CD14-positive monocyte (primary cell): ENCODE measurements at regions not wholly inside any gene's neighbourhood (a gene's known extent, or its start where the extent isn't known, plus 50 kb on each side); places are given as distances from the start of the nearest gene placed in this dataset.

Source experiments
- DNase-seq, 3 donors: peaks; one replicate each; pipeline ENCODE4 v3.0.0-alpha.2; 2011 to 2022
- H2AFZ ChIP-seq: 2 replicates; pipeline ENCODE4 v1.6.0; 2012; ENCODE audit warnings: mild to moderate bottlenecking, low read depth, low read length, inconsistent platforms; ENCODE audit not compliant: insufficient read depth, poor library complexity, severe bottlenecking
- H3K27ac ChIP-seq, 2 donors: 1 replicate in 1 of 2; 2 replicates in 1 of 2; pipeline ENCODE4 v1.5.1; 2012 to 2013; ENCODE audit warnings: low read length in 2 of 2, control low read depth in 1 of 2, inconsistent platforms in 1 of 2, low read depth in 1 of 2, mild to moderate bottlenecking in 1 of 2
- H3K27me3 ChIP-seq, 2 donors: one replicate each; pipeline versions ENCODE4 v1.6.0 to v1.6.1; 2011 to 2013; ENCODE audit warnings: low read length in 2 of 2; ENCODE audit not compliant: control insufficient read depth in 2 of 2, insufficient read depth in 2 of 2
- H3K36me3 ChIP-seq, 2 donors: replicated peaks in 1 of 2; 1 replicate in 1 of 2; 2 replicates in 1 of 2; pipeline versions ENCODE4 v1.5.1 to v1.6.1; 2012 to 2013; ENCODE audit warnings: low read length in 2 of 2, control low read depth in 1 of 2, inconsistent platforms in 1 of 2, mild to moderate bottlenecking in 1 of 2; ENCODE audit not compliant: insufficient read depth in 2 of 2, control insufficient read depth in 1 of 2
- H3K4me1 ChIP-seq, 2 donors: 1 replicate in 1 of 2; 2 replicates in 1 of 2; pipeline versions ENCODE4 v1.5.1 to v1.6.1; 2012 to 2013; ENCODE audit warnings: low read length in 2 of 2, control low read depth in 1 of 2, inconsistent platforms in 1 of 2, mild to moderate bottlenecking in 1 of 2, moderate library complexity in 1 of 2; ENCODE audit not compliant: insufficient read depth in 2 of 2, control insufficient read depth in 1 of 2
- H3K4me2 ChIP-seq: replicated peaks from 2 replicates; pipeline ENCODE3; 2012; ENCODE audit warnings: low read length, moderate library complexity, mild to moderate bottlenecking; ENCODE audit not compliant: poor library complexity, severe bottlenecking; ENCODE audit errors: extremely low read depth
- H3K4me3 ChIP-seq, 3 experiments: fragments of 200-600 bp in 1 of 3; sonication (generic) in 1 of 3; replicated peaks in 1 of 3; 1 replicate in 2 of 3; 2 replicates in 1 of 3; pipeline ENCODE4 v1.5.1; 2011 to 2013; ENCODE audit warnings: low read length in 3 of 3, mild to moderate bottlenecking in 3 of 3, control low read depth in 2 of 3, low read depth in 2 of 3, inconsistent platforms in 1 of 3, moderate library complexity in 1 of 3
- H3K79me2 ChIP-seq: 2 replicates; pipeline ENCODE4 v1.6.0; 2012; ENCODE audit warnings: mild to moderate bottlenecking, control low read depth, inconsistent platforms, low read length, moderate library complexity; ENCODE audit not compliant: insufficient read depth
- H3K9ac ChIP-seq: 2 replicates; pipeline ENCODE4 v1.6.0; 2017; ENCODE audit warnings: low read length, mild to moderate bottlenecking; ENCODE audit not compliant: insufficient read depth, poor library complexity, severe bottlenecking
- H3K9me3 ChIP-seq, 2 donors: replicated peaks in 1 of 2; 1 replicate in 1 of 2; 2 replicates in 1 of 2; pipeline versions ENCODE4 v1.5.1 to v1.6.1; 2012 to 2013; ENCODE audit warnings: low read length in 2 of 2, control low read depth in 1 of 2; ENCODE audit not compliant: control insufficient read depth in 1 of 2, insufficient read depth in 1 of 2
- H4K20me1 ChIP-seq: 2 replicates; pipeline ENCODE4 v1.6.0; 2012; ENCODE audit warnings: mild to moderate bottlenecking, low read length, control low read depth, moderate library complexity; ENCODE audit not compliant: insufficient read depth
- H3K27ac Mint-ChIP-seq, 7 donors: one replicate each; pipeline ENCODE4 v1.8.0; 2020; ENCODE audit warnings: mild to moderate bottlenecking in 7 of 7, mixed read lengths in 7 of 7, moderate library complexity in 6 of 7, inconsistent platforms in 2 of 7
- H3K27me3 Mint-ChIP-seq, 3 donors: one replicate each; pipeline ENCODE4 v1.8.0; 2021 to 2022; ENCODE audit warnings: low read depth in 3 of 3, mild to moderate bottlenecking in 3 of 3, mixed read lengths in 3 of 3, moderate library complexity in 3 of 3, inconsistent platforms in 1 of 3
- H3K36me3 Mint-ChIP-seq, 2 donors: one replicate each; pipeline ENCODE4 v1.8.0; 2020; ENCODE audit warnings: mixed read lengths in 2 of 2, inconsistent platforms in 1 of 2, mild to moderate bottlenecking in 1 of 2
- H3K4me1 Mint-ChIP-seq: one replicate; pipeline ENCODE4 v1.8.0; 2020; ENCODE audit warnings: mild to moderate bottlenecking, mixed read lengths
- H3K4me3 Mint-ChIP-seq, 2 donors: one replicate each; pipeline ENCODE4 v1.8.0; 2020; ENCODE audit warnings: mild to moderate bottlenecking in 2 of 2, mixed read lengths in 2 of 2, moderate library complexity in 1 of 2
- H3K9me3 Mint-ChIP-seq, 7 donors: one replicate each; pipeline ENCODE4 v1.8.0; 2020 to 2022; ENCODE audit warnings: mixed read lengths in 7 of 7, mild to moderate bottlenecking in 6 of 7, moderate library complexity in 6 of 7, inconsistent platforms in 2 of 7
- CTCF ChIP-seq: fragments of 200-600 bp; IDR thresholded peaks from one replicate; pipeline ENCODE4 v1.8.0; 2022; ENCODE audit warnings: antibody characterized with exemption, mild to moderate bottlenecking
- WGBS: methylation state at CpG from one replicate; pipeline ENCODE4 v1.1.5; 2013; ENCODE audit warnings: missing lambda C conversion rate; ENCODE audit not compliant: insufficient coverage; 5-methylcytosine and 5-hydroxymethylcytosine counted together
- intact Hi-C, 2 donors: fragments of 100-400 bp; cut with micrococcal nuclease; formaldehyde crosslinking; loops; one replicate each; pipeline versions ENCODE4 v1.15.0 to v1.15.1; 2023

GRCh38 chr15:95679847-95680582 is 650.5 kb upstream of the NR2F2 start:
- no peak for DNase-seq
- Histone ChIP-seq H3K79me2 (no peaks in the 10 kb centered on the region), H3K4me2 (no peak overlapping the region), H4K20me1 (no peaks in the 10 kb centered on the region), H3K27me3 (no peaks in the 10 kb centered on the region), H3K9ac (no peak overlapping the region), H3K27ac (no peak overlapping the region), H3K9me3 (peaks cover 0 to 5% of the 10 kb centered on the region in 2 donors), H3K4me3 (no peak overlapping the region), H3K4me1 (no peaks in the 10 kb centered on the region), H3K36me3 (no peaks in the 10 kb centered on the region), H2AFZ (no peak overlapping the region)
- no peak for TF ChIP-seq CTCF
- WGBS: no CpG with 5 or more reads among the region's 6 CpGs
- Mint-ChIP-seq H3K27ac (no peak overlapping the region), H3K36me3 (no peaks in the 10 kb centered on the region), H3K9me3 (peaks cover 0 to 9% (median 6%) of the 10 kb centered on the region in 7 donors), H3K4me3 (no peak overlapping the region), H3K4me1 (no peaks in the 10 kb centered on the region), H3K27me3 (no peaks in the 10 kb centered on the region)
- intact Hi-C loops: no loop called here

GRCh38 chr15:95680728-95681127 is 649.8 kb upstream of the NR2F2 start:
- Histone ChIP-seq H3K4me2 (no peak overlapping the region), H3K4me1 (no peaks in the 10 kb centered on the region), H3K4me3 (no peak overlapping the region), H3K9me3 (peaks cover 0 to 5% of the 10 kb centered on the region in 2 donors), H3K9ac (no peak overlapping the region), H3K36me3 (no peaks in the 10 kb centered on the region), H2AFZ (no peak overlapping the region), H3K27me3 (no peaks in the 10 kb centered on the region), H3K79me2 (no peaks in the 10 kb centered on the region), H3K27ac (no peak overlapping the region), H4K20me1 (no peaks in the 10 kb centered on the region)
- 60% methylated on average over 1 of the region's 2 CpGs for WGBS
- Mint-ChIP-seq H3K4me1 (no peaks in the 10 kb centered on the region), H3K27me3 (no peaks in the 10 kb centered on the region), H3K36me3 (no peaks in the 10 kb centered on the region), H3K9me3 (peaks cover 0 to 11% (median 6%) of the 10 kb centered on the region in 7 donors), H3K4me3 (no peak overlapping the region), H3K27ac (no peak overlapping the region)
- intact Hi-C loops: no loop called here
- no peak for DNase-seq
- no peak for TF ChIP-seq CTCF
